SKM-1 treated with dmso at 0.1 percent for 144 hours (cell line): ENCODE measurements at regions not wholly inside any gene's neighbourhood (a gene's known extent, or its start where the extent isn't known, plus 50 kb on each side); places are given as distances from the start of the nearest gene placed in this dataset.
"Not testable (repeated sequence)": the region's sequence is repeated elsewhere in the genome, so short reads cannot be mapped to it uniquely, and the experiment has no call there.

Experiments
- DNase-seq: peaks from one replicate; lab custom pipeline; 2025; ENCODE audit not compliant: unreplicated experiment; lab: John Stamatoyannopoulos, UW

- DNase-seq, result no peak
Measured at GRCh38 chr2:193199322-193199721, 1004.6 kb upstream of the TMEFF2 start.

- no peak for DNase-seq
Measured at GRCh38 chr2:193187816-193188215, 993.1 kb upstream of the TMEFF2 start.

DNA sequence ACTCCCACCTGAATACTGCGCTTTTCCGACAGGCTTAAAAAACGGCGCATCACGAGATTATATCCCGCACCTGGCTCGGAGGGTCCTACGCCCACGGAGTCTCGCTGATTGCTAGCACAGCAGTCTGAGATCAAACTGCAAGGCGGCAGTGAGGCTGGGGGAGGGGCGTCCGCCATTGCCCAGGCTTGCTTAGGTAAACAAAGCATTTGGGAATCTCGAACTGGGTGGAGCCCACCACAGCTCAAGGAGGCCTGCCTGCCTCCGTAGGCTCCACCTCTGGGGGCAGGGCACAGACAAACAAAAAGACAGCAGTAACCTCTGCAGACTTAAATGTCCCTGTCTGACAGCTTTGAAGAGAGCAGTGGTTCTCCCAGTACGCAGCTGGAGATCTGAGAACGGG lies 976.2 kb upstream of the TMEFF2 start:
- not testable (repeated sequence) for DNase-seq

DNA sequence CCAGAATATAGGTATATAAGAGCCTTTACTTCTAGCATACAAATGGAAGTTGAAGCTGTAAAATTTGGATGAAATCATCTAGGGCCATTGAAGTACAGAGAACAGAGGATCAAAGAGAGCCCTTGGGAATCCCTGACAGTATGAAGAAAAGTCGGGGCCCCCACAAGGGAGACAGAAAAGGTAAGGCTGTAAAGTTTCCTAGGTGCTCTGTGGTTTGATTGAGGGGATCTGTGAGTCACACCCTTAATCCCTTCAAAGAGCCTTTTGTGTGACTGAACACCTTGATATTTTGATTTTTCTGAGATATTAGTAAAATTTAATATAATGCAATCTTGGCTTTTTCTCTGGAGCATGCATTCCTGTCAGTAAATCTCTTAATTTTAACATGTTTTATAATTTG lies 961.7 kb upstream of the TMEFF2 start:
- no peak for DNase-seq

DNA sequence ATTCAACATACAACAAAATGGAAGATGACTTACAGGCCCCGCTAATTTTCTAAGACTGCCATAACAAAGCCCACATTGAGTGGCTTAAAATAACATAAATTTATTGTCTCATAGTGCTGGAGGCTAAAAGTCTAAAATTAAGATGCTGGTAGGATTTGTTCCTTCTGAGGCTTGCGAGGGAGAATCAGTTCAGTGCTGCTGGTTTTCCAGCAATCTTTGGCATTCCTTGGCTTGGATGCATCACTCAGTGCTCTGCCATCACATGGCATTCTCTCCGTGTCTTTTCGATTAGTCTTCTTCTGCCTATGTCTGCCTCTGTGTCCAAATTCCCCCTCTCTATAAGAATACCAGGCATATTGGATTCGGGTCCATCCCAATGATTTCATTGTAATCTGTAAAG lies 959.3 kb upstream of the TMEFF2 start:
- no peak for DNase-seq

DNA sequence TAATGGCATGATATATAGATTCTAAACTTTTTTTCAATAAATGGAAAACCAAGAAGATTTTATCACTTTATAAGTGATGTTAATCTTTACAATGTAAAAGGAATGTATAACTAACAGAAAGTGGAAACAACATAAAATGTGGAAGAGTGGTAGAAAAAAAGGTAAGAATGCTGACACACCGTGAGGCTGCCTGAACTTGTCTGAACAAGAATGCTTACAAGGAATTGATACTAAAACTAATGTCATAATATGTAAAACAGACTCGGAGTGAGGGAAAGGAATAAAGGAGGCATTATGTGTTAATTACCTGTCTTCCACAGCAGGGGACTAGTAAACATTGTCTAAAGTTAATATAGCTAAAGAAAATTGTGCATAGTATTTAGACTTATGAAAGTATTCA lies 958.8 kb upstream of the TMEFF2 start:
- DNase-seq, result no peak

DNA sequence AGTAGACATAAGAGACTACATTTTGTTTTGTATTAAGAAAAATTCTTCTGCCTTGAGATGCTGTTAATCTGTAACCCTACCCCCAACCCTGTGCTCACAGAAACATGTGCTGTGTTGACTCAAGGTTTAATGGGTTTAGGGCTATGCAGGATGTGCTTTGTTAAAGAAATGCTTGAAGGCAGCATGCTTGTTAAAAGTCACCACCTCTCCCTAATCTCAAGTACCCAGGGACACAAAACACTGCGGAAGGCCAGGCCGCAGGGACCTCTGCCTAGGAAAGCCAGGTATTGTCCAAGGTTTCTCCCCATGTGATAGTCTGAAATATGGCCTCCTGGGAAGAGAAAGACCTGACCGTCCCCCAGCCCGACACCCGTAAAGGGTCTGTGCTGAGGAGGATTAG lies 947.7 kb upstream of the TMEFF2 start:
- not testable (repeated sequence) for DNase-seq

GRCh38 chr2:193141998-193142397 lies 947.3 kb upstream of the TMEFF2 start:
- no peak for DNase-seq

GRCh38 chr2:193140895-193141294 lies 946.2 kb upstream of the TMEFF2 start:
- not testable (repeated sequence) for DNase-seq

DNA sequence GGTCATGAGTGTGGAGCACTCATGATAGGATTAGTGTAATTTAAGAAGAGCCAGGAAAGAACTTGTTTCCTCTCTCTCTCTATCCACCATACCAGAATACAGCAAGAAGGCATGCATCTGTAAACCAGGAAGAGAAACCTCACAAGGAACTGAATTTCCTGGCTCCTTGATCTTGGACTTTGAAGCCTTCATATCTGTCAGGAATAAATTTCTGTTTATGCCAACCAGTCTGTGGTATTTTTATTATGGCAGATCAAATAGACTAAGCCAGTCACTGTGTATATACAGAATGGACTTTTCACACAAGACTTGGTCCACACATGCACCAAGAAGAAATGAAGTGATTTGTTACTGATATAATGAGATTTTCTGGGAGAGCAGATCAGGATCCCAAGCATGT lies 930.1 kb upstream of the TMEFF2 start:
- DNase-seq, result no peak

DNA sequence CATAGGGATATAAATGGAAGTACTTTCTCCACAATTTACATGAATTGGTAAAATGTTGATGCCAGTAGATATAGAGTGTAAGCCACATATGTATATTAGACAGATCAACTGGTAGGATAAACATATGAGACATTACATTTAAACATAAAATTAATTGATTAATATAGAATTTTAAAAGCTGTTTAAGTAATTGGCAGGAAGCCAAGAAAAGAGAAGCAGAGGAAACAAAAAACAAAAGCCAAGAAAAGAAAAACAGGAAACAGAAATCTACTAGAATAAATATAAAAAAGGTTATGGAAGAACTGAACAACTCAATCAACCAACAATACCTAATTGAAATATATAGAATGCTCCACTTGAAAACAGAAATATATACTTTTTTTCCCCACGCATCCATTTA lies 920.1 kb upstream of the TMEFF2 start:
- no peak for DNase-seq

- DNase-seq, result no peak
Measured at GRCh38 chr2:193112986-193113385, 918.3 kb upstream of the TMEFF2 start.

DNA sequence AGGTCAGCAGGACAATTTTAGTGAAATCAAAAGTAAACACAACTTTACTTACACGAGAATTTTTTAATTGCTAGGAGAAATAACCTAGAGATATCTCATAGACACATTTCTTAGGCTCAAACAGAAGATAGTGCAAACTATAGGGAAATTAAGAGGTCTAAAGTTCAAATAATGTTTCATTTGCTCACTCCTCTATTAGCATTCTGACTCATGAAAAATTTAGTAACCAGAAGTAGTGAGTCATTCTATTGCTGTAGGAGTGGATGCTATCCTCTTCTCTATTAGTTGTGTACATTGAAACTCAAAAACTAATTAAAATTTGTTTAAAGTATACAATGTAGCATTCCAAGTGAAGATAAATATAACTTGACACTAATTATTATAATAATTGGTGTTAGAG lies 908.3 kb upstream of the TMEFF2 start:
- no peak for DNase-seq

DNA sequence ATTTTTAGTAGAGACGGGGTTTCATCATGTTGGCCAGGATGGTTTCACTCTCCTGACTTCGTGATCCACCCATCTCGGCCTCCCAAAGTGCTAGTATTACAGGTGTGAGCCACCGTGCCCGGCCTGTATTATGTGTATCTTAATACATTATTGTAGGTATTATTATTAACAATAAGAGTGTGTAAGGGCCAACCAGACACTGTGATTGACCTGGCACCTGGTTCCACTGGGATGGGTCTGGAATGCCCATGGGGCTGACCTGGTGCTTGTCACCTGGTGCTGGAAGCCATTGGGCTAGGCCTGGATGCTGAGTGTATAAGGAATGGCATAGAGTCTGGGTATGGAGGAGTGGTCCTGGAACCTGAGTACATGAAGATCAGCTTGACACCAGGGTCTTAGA lies 906.9 kb upstream of the TMEFF2 start:
- DNase-seq, result no peak

GRCh38 chr2:193088026-193088425 lies 893.3 kb upstream of the TMEFF2 start:
- DNase-seq, result no peak

GRCh38 chr2:193076995-193077394 lies 882.3 kb upstream of the TMEFF2 start:
- DNase-seq, result no peak

DNA sequence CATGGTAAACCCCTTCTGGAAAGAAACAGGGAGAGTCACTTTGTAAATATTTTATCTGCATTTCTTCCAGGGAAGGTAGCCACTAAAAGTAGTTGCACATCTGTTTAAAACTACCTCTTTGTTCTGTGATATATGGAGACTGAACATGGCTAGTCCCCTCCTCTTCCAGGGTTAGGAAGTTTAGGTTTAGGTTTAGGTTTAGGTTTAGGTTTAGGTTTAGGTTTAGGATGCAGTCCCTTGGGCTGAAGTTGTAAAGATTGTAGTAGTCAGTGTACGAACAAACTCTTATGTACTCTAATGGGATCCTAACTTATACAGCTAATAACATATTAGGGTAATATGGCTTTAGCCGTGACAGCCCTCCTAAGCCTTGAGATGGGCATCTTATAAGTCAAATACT lies 880.2 kb upstream of the TMEFF2 start:
- no peak for DNase-seq

- DNase-seq, result no peak
Measured at GRCh38 chr2:193072647-193073046, 877.9 kb upstream of the TMEFF2 start.

DNA sequence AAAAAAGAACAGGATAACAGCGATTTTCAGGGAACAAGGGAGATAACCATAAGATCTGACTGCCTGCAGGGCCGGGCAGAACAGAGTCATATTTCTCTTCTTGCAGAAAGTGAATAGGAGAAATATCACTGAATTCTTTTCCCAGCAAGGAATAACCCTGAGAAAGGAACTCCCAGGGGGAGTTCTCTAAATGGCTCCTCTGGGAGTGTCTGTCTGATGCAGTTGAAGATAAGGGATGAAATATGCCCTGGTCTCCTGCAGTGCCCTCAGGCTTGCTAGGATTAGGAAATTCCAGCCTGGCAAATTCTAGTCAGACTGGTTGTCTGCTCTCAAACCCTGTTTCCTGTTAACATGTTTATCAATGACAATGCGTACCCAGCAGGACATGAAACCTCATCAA lies 830.8 kb upstream of the TMEFF2 start:
- not testable (repeated sequence) for DNase-seq

GRCh38 chr2:193024791-193025190 lies 830.1 kb upstream of the TMEFF2 start:
- no peak for DNase-seq

DNA sequence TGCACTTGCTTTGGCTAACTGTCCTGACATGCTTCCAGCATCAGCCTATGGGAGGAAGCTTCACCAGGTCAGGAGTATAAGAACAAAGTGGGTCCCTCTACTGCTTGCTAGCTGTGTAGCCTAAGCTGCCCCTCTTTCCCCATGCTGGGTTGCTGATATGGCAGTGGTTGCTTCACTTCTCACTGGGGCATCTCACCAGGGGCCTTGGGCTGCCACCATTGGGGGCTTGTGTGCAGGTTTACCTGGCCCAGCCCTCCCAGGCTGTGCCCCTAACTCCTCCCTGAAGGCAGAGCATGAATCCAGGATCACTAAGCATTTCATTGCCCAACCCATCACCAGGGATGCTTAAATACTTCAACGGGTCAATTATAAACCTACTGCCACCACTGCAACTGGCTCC lies 817.1 kb upstream of the TMEFF2 start:
- no peak for DNase-seq

DNA sequence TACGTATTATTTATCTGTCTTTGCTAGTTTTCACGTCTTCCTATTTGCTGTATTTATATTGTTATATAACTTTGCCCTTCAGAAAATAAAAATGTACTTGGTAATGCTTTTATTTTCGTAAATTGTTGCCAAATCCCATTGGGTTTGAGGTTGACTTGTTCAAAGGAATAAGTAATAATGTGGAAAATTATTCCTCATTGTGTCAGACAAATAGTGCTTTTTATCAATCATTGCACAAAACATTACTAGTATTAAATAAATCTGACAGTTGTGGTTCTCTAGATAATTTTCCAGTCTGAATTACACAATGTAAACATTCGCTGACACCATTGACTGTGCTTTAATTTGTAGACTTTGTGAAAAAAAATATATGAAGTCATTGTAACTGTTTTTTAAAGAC lies 798.3 kb upstream of the TMEFF2 start:
- no peak for DNase-seq

- no peak for DNase-seq
Measured at GRCh38 chr2:192983173-192983572, 788.4 kb upstream of the TMEFF2 start.

DNA sequence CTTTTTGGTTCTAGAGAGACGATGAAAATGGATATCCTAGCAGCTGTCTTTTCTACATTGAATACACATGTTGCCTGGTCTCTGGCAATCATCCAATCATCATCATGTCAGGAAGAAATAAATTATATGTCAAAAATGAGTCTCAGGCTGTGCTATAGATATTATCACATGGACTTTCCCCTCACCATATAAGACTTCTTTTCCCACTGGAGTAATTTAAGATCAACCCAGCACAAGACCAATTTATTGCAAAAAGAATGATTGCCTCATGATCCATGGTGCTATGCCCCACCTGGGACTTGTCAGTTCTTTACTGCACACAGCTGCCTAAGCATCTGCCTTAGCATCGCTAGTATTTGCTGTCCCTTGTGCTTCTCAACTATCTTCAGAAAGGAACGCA lies 783.7 kb upstream of the TMEFF2 start:
- no peak for DNase-seq
